CD14-positive monocyte (primary cell): ENCODE measurements at regions not wholly inside any gene's neighbourhood (a gene's known extent, or its start where the extent isn't known, plus 50 kb on each side); places are given as distances from the start of the nearest gene placed in this dataset.

Experiments used
- DNase-seq, 3 donors: peaks; one replicate each; pipeline ENCODE4 v3.0.0-alpha.2; 2011 to 2022
- H2AFZ ChIP-seq: 2 replicates; pipeline ENCODE4 v1.6.0; 2012; ENCODE audit warnings: mild to moderate bottlenecking, low read depth, low read length, inconsistent platforms; ENCODE audit not compliant: insufficient read depth, poor library complexity, severe bottlenecking
- H3K27ac ChIP-seq, 2 donors: 1 replicate in 1 of 2; 2 replicates in 1 of 2; pipeline ENCODE4 v1.5.1; 2012 to 2013; ENCODE audit warnings: low read length in 2 of 2, control low read depth in 1 of 2, inconsistent platforms in 1 of 2, low read depth in 1 of 2, mild to moderate bottlenecking in 1 of 2
- H3K27me3 ChIP-seq, 2 donors: one replicate each; pipeline versions ENCODE4 v1.6.0 to v1.6.1; 2011 to 2013; ENCODE audit warnings: low read length in 2 of 2; ENCODE audit not compliant: control insufficient read depth in 2 of 2, insufficient read depth in 2 of 2
- H3K36me3 ChIP-seq, 2 donors: replicated peaks in 1 of 2; 1 replicate in 1 of 2; 2 replicates in 1 of 2; pipeline versions ENCODE4 v1.5.1 to v1.6.1; 2012 to 2013; ENCODE audit warnings: low read length in 2 of 2, control low read depth in 1 of 2, inconsistent platforms in 1 of 2, mild to moderate bottlenecking in 1 of 2; ENCODE audit not compliant: insufficient read depth in 2 of 2, control insufficient read depth in 1 of 2
- H3K4me1 ChIP-seq, 2 donors: 1 replicate in 1 of 2; 2 replicates in 1 of 2; pipeline versions ENCODE4 v1.5.1 to v1.6.1; 2012 to 2013; ENCODE audit warnings: low read length in 2 of 2, control low read depth in 1 of 2, inconsistent platforms in 1 of 2, mild to moderate bottlenecking in 1 of 2, moderate library complexity in 1 of 2; ENCODE audit not compliant: insufficient read depth in 2 of 2, control insufficient read depth in 1 of 2
- H3K4me2 ChIP-seq: replicated peaks from 2 replicates; pipeline ENCODE3; 2012; ENCODE audit warnings: low read length, moderate library complexity, mild to moderate bottlenecking; ENCODE audit not compliant: poor library complexity, severe bottlenecking; ENCODE audit errors: extremely low read depth
- H3K4me3 ChIP-seq, 3 experiments: fragments of 200-600 bp in 1 of 3; sonication (generic) in 1 of 3; replicated peaks in 1 of 3; 1 replicate in 2 of 3; 2 replicates in 1 of 3; pipeline ENCODE4 v1.5.1; 2011 to 2013; ENCODE audit warnings: low read length in 3 of 3, mild to moderate bottlenecking in 3 of 3, control low read depth in 2 of 3, low read depth in 2 of 3, inconsistent platforms in 1 of 3, moderate library complexity in 1 of 3
- H3K79me2 ChIP-seq: 2 replicates; pipeline ENCODE4 v1.6.0; 2012; ENCODE audit warnings: mild to moderate bottlenecking, control low read depth, inconsistent platforms, low read length, moderate library complexity; ENCODE audit not compliant: insufficient read depth
- H3K9ac ChIP-seq: 2 replicates; pipeline ENCODE4 v1.6.0; 2017; ENCODE audit warnings: low read length, mild to moderate bottlenecking; ENCODE audit not compliant: insufficient read depth, poor library complexity, severe bottlenecking
- H3K9me3 ChIP-seq, 2 donors: replicated peaks in 1 of 2; 1 replicate in 1 of 2; 2 replicates in 1 of 2; pipeline versions ENCODE4 v1.5.1 to v1.6.1; 2012 to 2013; ENCODE audit warnings: low read length in 2 of 2, control low read depth in 1 of 2; ENCODE audit not compliant: control insufficient read depth in 1 of 2, insufficient read depth in 1 of 2
- H4K20me1 ChIP-seq: 2 replicates; pipeline ENCODE4 v1.6.0; 2012; ENCODE audit warnings: mild to moderate bottlenecking, low read length, control low read depth, moderate library complexity; ENCODE audit not compliant: insufficient read depth
- H3K27ac Mint-ChIP-seq, 7 donors: one replicate each; pipeline ENCODE4 v1.8.0; 2020; ENCODE audit warnings: mild to moderate bottlenecking in 7 of 7, mixed read lengths in 7 of 7, moderate library complexity in 6 of 7, inconsistent platforms in 2 of 7
- H3K27me3 Mint-ChIP-seq, 3 donors: one replicate each; pipeline ENCODE4 v1.8.0; 2021 to 2022; ENCODE audit warnings: low read depth in 3 of 3, mild to moderate bottlenecking in 3 of 3, mixed read lengths in 3 of 3, moderate library complexity in 3 of 3, inconsistent platforms in 1 of 3
- H3K36me3 Mint-ChIP-seq, 2 donors: one replicate each; pipeline ENCODE4 v1.8.0; 2020; ENCODE audit warnings: mixed read lengths in 2 of 2, inconsistent platforms in 1 of 2, mild to moderate bottlenecking in 1 of 2
- H3K4me1 Mint-ChIP-seq: one replicate; pipeline ENCODE4 v1.8.0; 2020; ENCODE audit warnings: mild to moderate bottlenecking, mixed read lengths
- H3K4me3 Mint-ChIP-seq, 2 donors: one replicate each; pipeline ENCODE4 v1.8.0; 2020; ENCODE audit warnings: mild to moderate bottlenecking in 2 of 2, mixed read lengths in 2 of 2, moderate library complexity in 1 of 2
- H3K9me3 Mint-ChIP-seq, 7 donors: one replicate each; pipeline ENCODE4 v1.8.0; 2020 to 2022; ENCODE audit warnings: mixed read lengths in 7 of 7, mild to moderate bottlenecking in 6 of 7, moderate library complexity in 6 of 7, inconsistent platforms in 2 of 7
- CTCF ChIP-seq: fragments of 200-600 bp; IDR thresholded peaks from one replicate; pipeline ENCODE4 v1.8.0; 2022; ENCODE audit warnings: antibody characterized with exemption, mild to moderate bottlenecking
- WGBS: methylation state at CpG from one replicate; pipeline ENCODE4 v1.1.5; 2013; ENCODE audit warnings: missing lambda C conversion rate; ENCODE audit not compliant: insufficient coverage; 5-methylcytosine and 5-hydroxymethylcytosine counted together
- intact Hi-C, 2 donors: fragments of 100-400 bp; cut with micrococcal nuclease; formaldehyde crosslinking; loops; one replicate each; pipeline versions ENCODE4 v1.15.0 to v1.15.1; 2023

GRCh38 chr18:28511413-28511821, 334.5 kb upstream of the CDH2 start:
- no peak overlapping the region for H3K9ac ChIP-seq
- Mint-ChIP-seq H3K4me3 (no peak overlapping the region), H3K9me3 (peaks cover 0 to 6% (median 2%) of the 10 kb centered on the region in 7 donors), H3K27me3 (peaks cover 0 to 1% (median 0%) of the 10 kb centered on the region in 3 donors), H3K27ac (no peak overlapping the region), H3K36me3 (no peaks in the 10 kb centered on the region), H3K4me1 (no peaks in the 10 kb centered on the region)
- no peaks in the 10 kb centered on the region for H3K9me3 ChIP-seq
- H3K4me3 ChIP-seq, result no peak overlapping the region
- no peak overlapping the region for H3K27ac ChIP-seq
- 100% methylated on average over 1 of the region's 2 CpGs for WGBS
- DNase-seq, result no peak
- H4K20me1 ChIP-seq, result no peaks in the 10 kb centered on the region
- intact Hi-C loops, result no loop called here
- no peaks in the 10 kb centered on the region for H3K79me2 ChIP-seq
- H3K36me3 ChIP-seq, result no peaks in the 10 kb centered on the region
- H3K4me2 ChIP-seq, result no peak overlapping the region
- no peak overlapping the region for H2AFZ ChIP-seq
- H3K4me1 ChIP-seq, result no peaks in the 10 kb centered on the region
- no peak for TF ChIP-seq CTCF
- H3K27me3 ChIP-seq, result no peaks in the 10 kb centered on the region

- H3K36me3 Mint-ChIP-seq, result no peaks in the 10 kb centered on the region
- Histone ChIP-seq H3K9me3 (no peaks in the 10 kb centered on the region), H3K4me3 (no peak overlapping the region), H3K36me3 (no peaks in the 10 kb centered on the region), H3K4me1 (no peaks in the 10 kb centered on the region), H3K27me3 (no peaks in the 10 kb centered on the region), H4K20me1 (no peaks in the 10 kb centered on the region), H3K27ac (no peak overlapping the region), H3K9ac (no peak overlapping the region), H3K4me2 (no peak overlapping the region), H2AFZ (no peak overlapping the region), H3K79me2 (no peaks in the 10 kb centered on the region)
- DNase-seq, result no peak
- no peak overlapping the region for H3K4me3 Mint-ChIP-seq
- no peaks in the 10 kb centered on the region for H3K4me1 Mint-ChIP-seq
- intact Hi-C loops, result no loop called here
- no peak for TF ChIP-seq CTCF
- H3K9me3 Mint-ChIP-seq, result peaks cover 0 to 6% (median 2%) of the 10 kb centered on the region in 7 donors
- no peak overlapping the region for H3K27ac Mint-ChIP-seq
- H3K27me3 Mint-ChIP-seq, result peaks cover 0 to 1% (median 0%) of the 10 kb centered on the region in 3 donors
Measured at GRCh38 chr18:28510210-28510609, 333.3 kb upstream of the CDH2 start.
